ENCODE measurements at regions not wholly inside any gene's neighbourhood (a gene's known extent, or its start where the extent isn't known, plus 50 kb on each side); places are given as distances from the start of the nearest gene placed in this dataset.
"Not testable (repeated sequence)": the region's sequence is repeated elsewhere in the genome, so short reads cannot be mapped to it uniquely, and the experiment has no call there.

DNA sequence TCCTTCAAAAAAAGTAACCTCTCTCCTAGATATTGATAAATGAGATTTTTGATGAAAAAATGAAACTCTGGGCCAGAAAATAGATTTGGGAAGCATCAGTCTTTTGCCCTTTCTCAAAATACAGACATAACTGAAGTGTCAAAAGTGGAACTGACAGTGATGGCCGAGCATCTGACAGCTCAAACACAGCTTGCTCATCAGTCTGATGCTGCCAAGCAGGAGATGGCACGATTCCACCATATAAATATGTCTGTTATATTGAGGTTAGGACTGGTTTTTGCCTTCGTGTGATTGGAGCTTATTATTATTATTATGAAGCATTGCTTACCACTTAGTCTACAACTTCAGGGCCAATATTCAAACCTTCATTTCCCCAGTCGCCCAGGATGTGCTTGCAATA, 152.6 kb upstream of the EPHA3 start:
- no peak for DNase-seq (ENCODE audit: low spot score)

- DNase-seq (ENCODE audit: low spot score): no peak
These were observed 152.1 kb upstream of the EPHA3 start for GRCh38 chr3:88955274-88955673.

GRCh38 chr3:88957711-88958439, 149.5 kb upstream of the EPHA3 start:
- no peak for DNase-seq (ENCODE audit: low spot score)

- DNase-seq (ENCODE audit: low spot score): no peak
These were observed 147.4 kb upstream of the EPHA3 start for GRCh38 chr3:88960019-88960418.

DNA sequence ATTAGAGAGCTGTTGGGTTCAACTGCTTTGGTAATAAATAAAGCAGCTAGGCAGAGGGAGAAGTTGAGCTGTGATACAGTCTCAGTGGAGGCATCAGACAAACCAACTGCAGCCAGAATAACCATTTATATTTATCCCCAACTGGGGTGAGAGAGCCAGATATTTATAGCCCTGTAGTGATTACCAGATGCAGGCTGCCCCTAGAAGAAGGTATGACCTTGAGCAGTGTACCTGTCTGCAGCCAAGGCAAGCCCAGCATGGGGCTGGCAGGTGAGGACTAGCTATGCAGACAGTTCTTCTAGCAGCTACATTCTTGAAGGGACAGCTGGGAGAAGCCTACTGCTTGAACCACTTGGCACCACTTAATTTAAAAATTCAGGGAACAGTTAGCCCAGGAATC, 144.4 kb upstream of the EPHA3 start:
- no peak for DNase-seq (ENCODE audit: low spot score)

DNA sequence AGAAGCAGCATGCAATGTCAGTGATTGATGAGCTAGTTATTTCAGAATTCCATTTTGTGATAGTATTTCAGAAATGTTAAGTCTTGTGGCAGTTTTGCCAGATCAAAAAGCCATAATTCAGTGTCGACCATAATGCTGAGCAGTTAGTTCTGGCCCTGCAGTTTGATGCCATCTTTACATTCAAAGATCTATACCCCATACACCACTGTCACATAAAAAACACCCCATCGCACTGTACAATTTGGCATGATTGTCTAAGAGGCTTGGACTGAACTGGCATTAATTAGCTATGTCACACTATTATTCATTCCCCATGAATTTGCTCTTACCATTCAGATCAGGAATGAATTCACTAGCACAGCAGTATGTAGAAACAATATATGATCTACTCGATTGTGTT, 127.7 kb upstream of the EPHA3 start:
- DNase-seq (ENCODE audit: low spot score): no peak

DNA sequence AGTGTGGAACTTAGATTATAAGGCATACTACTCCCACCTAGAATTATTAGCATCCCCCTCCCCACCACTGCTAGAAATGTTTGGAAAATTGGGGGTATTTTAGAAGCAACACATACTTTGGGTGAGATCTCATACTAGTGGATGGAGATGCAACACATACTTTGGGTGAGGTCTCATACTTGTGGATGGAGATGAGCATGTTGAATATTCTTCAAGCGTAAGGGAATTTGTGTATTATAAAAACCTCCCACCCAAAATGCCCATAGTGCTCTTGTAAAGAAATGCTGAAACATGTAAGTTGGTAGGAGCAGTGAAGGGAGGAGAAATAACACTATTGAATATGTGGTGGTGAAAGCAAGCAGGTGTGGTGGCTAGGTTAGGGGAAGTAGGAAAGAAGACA, 124.0 kb upstream of the EPHA3 start:
- DNase-seq (ENCODE audit: low spot score): no peak

DNA sequence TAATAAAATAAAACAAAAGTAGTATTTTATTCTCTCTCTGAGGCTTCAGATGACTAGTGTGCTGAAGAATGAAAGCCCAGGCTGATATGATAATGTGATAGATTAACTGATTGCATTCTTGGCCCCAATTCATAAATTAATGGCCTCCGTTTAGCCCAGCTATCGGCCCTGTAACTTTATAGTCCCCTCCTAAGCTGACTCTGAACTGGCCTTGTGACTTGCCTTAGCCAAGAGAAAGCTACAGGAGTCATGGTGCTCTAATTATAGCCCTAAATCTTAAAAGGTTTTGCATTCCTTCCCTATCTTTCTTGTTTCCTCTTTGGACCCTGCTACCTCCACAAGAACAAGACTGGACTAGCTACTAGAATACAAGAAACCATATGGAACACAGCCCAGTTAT, 123.2 kb upstream of the EPHA3 start:
- no peak for DNase-seq (ENCODE audit: low spot score)

- DNase-seq (ENCODE audit: low spot score): no peak
These were observed 122.6 kb upstream of the EPHA3 start for GRCh38 chr3:88984832-88985231.

DNA sequence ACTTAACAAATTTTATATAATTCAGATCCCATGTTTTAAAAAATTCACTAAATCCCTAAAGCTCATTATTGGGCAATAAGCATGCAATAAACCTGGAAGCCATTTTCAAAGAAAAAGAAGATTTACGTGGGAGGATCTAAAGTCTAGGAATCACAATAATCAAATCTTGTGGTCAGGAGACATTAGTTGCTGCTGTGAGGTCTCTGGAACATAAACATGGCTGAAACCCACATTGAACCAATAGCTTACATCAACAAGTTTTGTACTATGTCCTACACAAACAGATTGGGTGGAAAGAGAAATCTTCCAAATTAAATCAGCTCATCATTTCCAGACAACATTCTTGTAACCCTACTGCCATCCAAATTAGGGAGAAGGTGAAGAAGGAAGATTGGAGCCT, 121.9 kb upstream of the EPHA3 start:
- DNase-seq (ENCODE audit: low spot score): no peak

GRCh38 chr3:88986834-88987233, 120.6 kb upstream of the EPHA3 start:
- no peak for DNase-seq (ENCODE audit: low spot score)

DNA sequence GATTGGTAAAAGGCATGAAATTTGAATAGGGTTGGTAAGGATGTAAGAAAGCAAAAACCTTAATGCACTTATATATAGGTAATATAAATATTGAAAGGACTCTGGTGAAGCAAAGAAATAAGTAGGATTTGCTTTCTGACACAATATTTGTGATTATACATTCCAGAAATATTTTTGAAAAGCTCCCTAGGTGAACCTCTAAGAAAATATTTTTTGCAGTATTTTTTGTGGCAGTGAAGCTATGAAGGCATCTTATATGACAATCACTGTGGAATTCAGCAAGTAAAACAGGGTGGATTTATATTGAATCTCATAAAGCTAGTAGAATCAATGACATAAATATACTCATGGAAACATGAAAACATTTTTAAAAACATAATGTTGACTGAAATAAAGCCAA, 119.6 kb upstream of the EPHA3 start:
- DNase-seq (ENCODE audit: low spot score): no peak

DNA sequence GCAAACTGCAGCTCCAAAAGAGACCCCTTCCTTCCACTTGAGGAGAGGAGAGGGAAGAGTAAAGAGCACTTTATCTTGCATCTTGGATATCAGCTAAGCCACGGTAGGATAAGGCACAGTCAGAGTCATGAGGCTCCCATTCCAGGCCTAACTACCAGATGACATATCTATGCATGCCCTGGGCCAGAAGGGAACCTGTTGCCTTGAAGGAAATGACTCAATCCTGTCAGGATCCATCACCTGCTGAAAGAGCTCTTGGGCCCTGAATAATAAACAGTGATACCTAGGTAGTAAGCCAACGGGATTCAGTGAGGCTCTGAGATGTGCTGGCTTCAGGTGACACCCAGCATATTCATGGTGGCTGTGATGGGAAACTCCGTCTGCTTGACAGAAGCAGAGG, 118.5 kb upstream of the EPHA3 start:
- no peak for DNase-seq (ENCODE audit: low spot score)

- DNase-seq (ENCODE audit: low spot score): no peak
These were observed 115.9 kb upstream of the EPHA3 start for GRCh38 chr3:88991496-88991895.

DNA sequence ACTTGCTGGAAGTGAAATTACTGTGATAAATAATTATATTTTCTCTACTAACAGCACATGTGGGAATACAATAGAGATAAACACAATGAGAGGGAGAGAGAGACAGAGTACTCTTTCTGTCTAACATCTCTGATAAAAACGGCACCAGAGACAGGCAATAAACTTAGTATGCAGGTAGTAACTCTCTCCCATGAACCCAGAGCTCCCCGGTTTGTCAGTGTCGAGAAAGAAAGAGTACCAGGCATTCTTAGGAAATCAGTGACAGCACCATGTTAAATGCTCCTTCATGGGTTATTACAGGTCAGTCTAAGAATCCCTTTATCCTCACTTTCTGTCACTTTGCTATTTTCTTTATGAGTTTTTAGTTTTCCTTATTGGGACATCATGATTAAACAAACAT, 110.7 kb upstream of the EPHA3 start:
- DNase-seq (ENCODE audit: low spot score): no peak

- no peak for DNase-seq (ENCODE audit: low spot score)
These were observed 110.2 kb upstream of the EPHA3 start for GRCh38 chr3:88997260-88997659.

- DNase-seq (ENCODE audit: low spot score): no peak
These were observed 106.5 kb upstream of the EPHA3 start for GRCh38 chr3:89000886-89001285.

- DNase-seq (ENCODE audit: low spot score): no peak
These were observed 105.2 kb upstream of the EPHA3 start for GRCh38 chr3:89002191-89002590.

DNA sequence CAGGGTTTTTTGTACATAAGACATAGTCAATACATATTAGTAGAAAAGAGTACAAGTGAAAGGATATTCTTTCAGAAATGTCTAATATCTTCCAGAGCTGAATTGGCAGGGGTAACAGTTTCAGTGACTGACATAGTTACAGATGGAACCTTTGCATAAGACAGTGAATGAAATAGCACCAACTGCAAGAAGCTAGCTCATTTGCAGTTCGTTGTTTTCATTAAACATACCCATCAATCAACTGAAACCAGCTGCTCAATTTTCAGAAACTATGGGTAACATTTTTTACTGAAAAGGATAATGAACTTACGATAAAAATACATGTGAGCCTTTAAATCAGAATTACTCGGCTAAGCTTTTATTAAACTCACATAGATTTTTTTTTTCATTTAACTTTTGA, 93.9 kb upstream of the EPHA3 start:
- peak; percentile 11 for DNase-seq (ENCODE audit: low spot score)

DNA sequence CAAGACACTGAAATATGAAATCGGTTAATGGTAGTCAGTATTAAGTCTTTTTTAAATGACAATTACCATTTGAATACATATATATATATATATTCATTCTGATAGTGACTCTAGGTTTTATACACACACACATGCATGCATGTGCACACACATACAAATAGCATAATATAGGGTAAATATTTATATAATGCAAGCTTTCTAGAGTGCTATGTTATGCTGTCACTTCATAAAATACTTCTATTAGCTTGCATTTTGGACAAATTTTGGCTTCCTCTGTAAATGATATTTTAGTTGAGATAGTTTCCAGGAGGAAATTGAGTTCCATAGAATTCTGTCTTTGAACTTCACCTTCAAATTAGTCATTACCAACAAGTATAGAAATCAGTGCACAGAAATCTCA, 89.9 kb upstream of the EPHA3 start:
- DNase-seq (ENCODE audit: low spot score): no peak

DNA sequence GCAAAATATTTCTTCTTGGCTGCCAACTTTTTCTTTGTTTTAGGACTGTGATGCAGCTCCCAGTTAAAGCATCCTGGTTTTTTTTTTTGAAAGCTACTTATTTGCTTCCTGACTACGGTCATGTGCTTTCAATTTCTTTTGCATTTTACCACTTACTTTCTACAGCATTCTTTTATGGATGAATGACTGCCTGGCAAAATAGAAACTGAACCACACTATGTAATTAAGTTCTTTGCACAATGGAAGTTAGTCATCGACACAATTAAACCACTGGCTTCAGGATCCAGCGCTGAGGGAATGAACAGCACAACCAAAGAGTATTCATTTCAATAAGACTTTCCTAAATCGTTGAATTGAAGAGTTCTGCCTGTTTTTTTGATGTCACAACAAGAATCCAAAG, 82.2 kb upstream of the EPHA3 start:
- peak; percentile 33 for DNase-seq (ENCODE audit: low spot score)

DNA sequence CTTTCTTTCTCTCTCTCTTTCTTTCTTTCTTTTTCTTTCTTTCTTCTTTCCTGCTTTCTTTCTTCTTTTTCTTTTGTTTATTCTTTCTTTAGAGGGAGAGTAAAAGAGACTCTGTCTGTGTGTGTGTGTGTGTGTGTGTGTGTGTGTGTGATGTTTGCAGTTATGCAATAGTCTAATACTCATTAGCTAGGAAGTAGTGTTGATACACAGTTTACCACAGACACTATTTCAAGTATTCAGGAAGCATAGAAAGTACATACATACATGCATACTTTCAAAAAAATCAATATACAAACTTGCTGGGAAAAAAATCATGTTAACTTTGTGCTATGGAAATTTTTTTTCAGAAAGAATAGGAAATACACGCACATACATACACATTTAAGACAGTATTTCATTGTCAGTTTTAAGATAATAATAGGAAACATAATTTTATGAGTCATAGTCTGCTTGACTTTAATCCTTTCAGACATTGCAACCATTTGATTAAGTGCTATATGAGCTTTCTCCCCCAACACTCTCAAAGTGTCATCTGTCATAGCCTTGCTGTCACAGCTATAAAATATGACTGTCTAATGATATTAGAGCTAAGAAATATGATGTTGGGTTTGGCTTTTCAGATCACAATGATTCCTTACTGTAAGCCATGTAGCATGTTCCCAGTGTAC, 74.9 kb upstream of the EPHA3 start:
- DNase-seq (ENCODE audit: low spot score): no peak

- not testable (repeated sequence) for DNase-seq (ENCODE audit: low spot score)
These were observed 72.7 kb upstream of the EPHA3 start for GRCh38 chr3:89034723-89035122.

DNA sequence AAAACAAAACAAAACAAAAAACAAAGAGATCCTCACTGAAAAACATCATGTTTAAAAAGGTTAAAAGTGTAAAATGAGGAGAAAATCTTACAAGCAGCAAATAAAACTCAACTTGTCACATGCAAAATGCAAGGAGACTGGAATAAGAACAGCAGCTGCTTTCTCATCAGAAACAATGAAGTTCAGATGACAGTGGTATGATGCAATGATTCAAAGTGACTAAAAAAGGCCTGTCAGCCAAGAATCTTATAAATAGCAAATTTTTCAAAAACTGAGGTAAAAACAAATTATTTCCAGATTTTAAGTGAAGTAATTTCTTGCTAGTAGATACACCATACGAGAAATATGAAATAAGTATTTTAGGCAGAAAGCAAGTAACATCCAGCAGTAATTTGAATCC, 68.6 kb upstream of the EPHA3 start:
- no peak for DNase-seq (ENCODE audit: low spot score)
